ENCODE measurements at regions not wholly inside any gene's neighbourhood (a gene's known extent, or its start where the extent isn't known, plus 50 kb on each side); places are given as distances from the start of the nearest gene placed in this dataset.

DNA sequence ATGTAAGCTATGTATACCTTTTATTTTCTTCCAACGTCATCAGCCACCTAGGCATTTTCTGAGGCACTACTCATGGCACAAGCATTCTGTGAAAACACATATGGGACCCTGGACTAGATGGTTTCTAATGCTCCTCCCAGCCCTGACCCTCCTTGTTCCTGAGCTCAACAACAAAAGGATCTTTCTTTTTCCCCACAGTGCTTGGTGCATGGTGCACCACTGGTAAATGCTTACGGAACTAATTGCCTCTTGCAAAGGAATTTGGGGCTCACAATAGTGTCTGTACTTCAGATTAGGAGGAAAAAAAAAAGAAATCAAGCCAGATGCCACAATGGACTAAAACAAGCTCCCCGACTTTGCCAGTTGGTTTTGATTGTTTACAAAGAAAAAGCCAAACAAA is 390.5 kb downstream of the PLPP3 start:
- Histone ChIP-seq H3K4me1 (ENCODE audit: insufficient read depth) (peaks cover 19% of the 10 kb centered on the region), H3K4me2 (ENCODE audit: unreplicated experiment) (no peak overlapping the region), H2AFZ (no peak overlapping the region), H3K36me3 (ENCODE audit: low read depth) (no peaks in the 10 kb centered on the region), H3K9ac (no peak overlapping the region), H3K27me3 (replicated peaks; ENCODE audit: insufficient read depth) (no peaks in the 10 kb centered on the region), H3F3A (ENCODE audit: insufficient read depth) (peaks cover 18% of the 10 kb centered on the region), H4K20me1 (ENCODE audit: insufficient read depth) (no peaks in the 10 kb centered on the region), H3K4me3 (no peak overlapping the region), H3K9me2 (ENCODE audit: insufficient read depth) (no peaks in the 10 kb centered on the region), H3K79me2 (ENCODE audit: insufficient read depth) (no peaks in the 10 kb centered on the region), H3K9me3 (ENCODE audit: low read depth) (no peaks in the 10 kb centered on the region), H3K27ac (no peak overlapping the region)
- DNase-seq, result no peak
- WGBS, 2 experiments (ENCODE audit: low coverage in 1 of 2, low lambda C conversion rate in 2 of 2, missing lambda C conversion rate in 2 of 2), result 66 to 72% methylated on average over 3 of the region's 3 CpGs
- TF ChIP-seq EZH2phosphoT487 (IDR thresholded peaks at IDR 0.05; ENCODE audit: insufficient read depth, low read depth), result no peak
- no peak for TF ChIP-seq EZH2 (IDR thresholded peaks at IDR 0.05; ENCODE audit: insufficient read depth, poor library complexity, severe bottlenecking)
- in situ Hi-C loops (cut with MboI), result no loop called here

- H3K79me2 ChIP-seq (ENCODE audit: insufficient read depth), result no peaks in the 10 kb centered on the region
- no peak overlapping the region for H3K27ac ChIP-seq
- no peaks in the 10 kb centered on the region for H3K27me3 ChIP-seq (replicated peaks; ENCODE audit: insufficient read depth)
- H2AFZ ChIP-seq, result no peak overlapping the region
- H3K4me3 ChIP-seq, result no peak overlapping the region
- H3K4me1 ChIP-seq (ENCODE audit: insufficient read depth), result peaks cover 19% of the 10 kb centered on the region
- no peaks in the 10 kb centered on the region for H4K20me1 ChIP-seq (ENCODE audit: insufficient read depth)
- peaks cover 17% of the 10 kb centered on the region for H3F3A ChIP-seq (ENCODE audit: insufficient read depth)
- DNase-seq, result no peak
- in situ Hi-C loops (cut with MboI), result no loop called here
- no peaks in the 10 kb centered on the region for H3K9me2 ChIP-seq (ENCODE audit: insufficient read depth)
- WGBS, 2 experiments (ENCODE audit: low coverage in 1 of 2, low lambda C conversion rate in 2 of 2, missing lambda C conversion rate in 2 of 2), result 38 to 41% methylated on average over 3 of the region's 3 CpGs
- no peak overlapping the region for H3K4me2 ChIP-seq (ENCODE audit: unreplicated experiment)
- TF ChIP-seq EZH2 (IDR thresholded peaks at IDR 0.05; ENCODE audit: insufficient read depth, poor library complexity, severe bottlenecking) (no peak), EZH2phosphoT487 (IDR thresholded peaks at IDR 0.05; ENCODE audit: insufficient read depth, low read depth) (no peak)
- no peaks in the 10 kb centered on the region for H3K9me3 ChIP-seq (ENCODE audit: low read depth)
- no peaks in the 10 kb centered on the region for H3K36me3 ChIP-seq (ENCODE audit: low read depth)
- H3K9ac ChIP-seq, result no peak overlapping the region
These were observed 391.1 kb downstream of the PLPP3 start for GRCh38 chr1:56188221-56188620.

DNA sequence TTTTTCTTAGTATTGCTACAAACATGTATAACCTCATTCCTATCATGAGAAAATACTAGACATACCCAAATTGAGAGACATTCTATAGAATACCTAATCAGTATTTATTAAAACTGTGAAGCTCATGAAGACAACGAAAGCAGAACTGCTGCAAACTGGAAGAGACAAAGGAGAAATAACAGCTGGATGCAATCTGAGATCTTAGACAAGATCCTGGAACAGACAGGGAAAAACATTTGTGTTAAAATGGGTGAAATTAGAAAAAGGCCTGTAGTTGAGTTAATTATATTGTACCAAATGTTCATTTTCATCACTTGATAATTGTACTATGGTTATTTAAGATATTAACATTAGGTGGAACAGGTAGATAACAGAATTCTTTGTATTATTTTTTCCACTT is 392.0 kb downstream of the PLPP3 start:
- Histone ChIP-seq H3K27ac (no peak overlapping the region), H3K9me3 (ENCODE audit: low read depth) (no peaks in the 10 kb centered on the region), H4K20me1 (ENCODE audit: insufficient read depth) (no peaks in the 10 kb centered on the region), H3K27me3 (replicated peaks; ENCODE audit: insufficient read depth) (no peaks in the 10 kb centered on the region), H3K4me2 (ENCODE audit: unreplicated experiment) (no peak overlapping the region), H3K36me3 (ENCODE audit: low read depth) (no peaks in the 10 kb centered on the region), H2AFZ (no peak overlapping the region), H3K9me2 (ENCODE audit: insufficient read depth) (peaks cover 4% of the 10 kb centered on the region; the same call in 1 of the 2 replicates), H3K4me1 (ENCODE audit: insufficient read depth) (peaks cover 19% of the 10 kb centered on the region), H3K9ac (no peak overlapping the region), H3K79me2 (ENCODE audit: insufficient read depth) (no peaks in the 10 kb centered on the region), H3F3A (ENCODE audit: insufficient read depth) (peaks cover 17% of the 10 kb centered on the region), H3K4me3 (no peak overlapping the region)
- 35 to 50% methylated on average over 1 of the region's 1 CpG for WGBS, 2 experiments (ENCODE audit: low coverage in 1 of 2, low lambda C conversion rate in 2 of 2, missing lambda C conversion rate in 2 of 2)
- in situ Hi-C loops (cut with MboI), result no loop called here
- TF ChIP-seq EZH2phosphoT487 (IDR thresholded peaks at IDR 0.05; ENCODE audit: insufficient read depth, low read depth) (no peak), EZH2 (IDR thresholded peaks at IDR 0.05; ENCODE audit: insufficient read depth, poor library complexity, severe bottlenecking) (no peak)
- no peak for DNase-seq

DNA sequence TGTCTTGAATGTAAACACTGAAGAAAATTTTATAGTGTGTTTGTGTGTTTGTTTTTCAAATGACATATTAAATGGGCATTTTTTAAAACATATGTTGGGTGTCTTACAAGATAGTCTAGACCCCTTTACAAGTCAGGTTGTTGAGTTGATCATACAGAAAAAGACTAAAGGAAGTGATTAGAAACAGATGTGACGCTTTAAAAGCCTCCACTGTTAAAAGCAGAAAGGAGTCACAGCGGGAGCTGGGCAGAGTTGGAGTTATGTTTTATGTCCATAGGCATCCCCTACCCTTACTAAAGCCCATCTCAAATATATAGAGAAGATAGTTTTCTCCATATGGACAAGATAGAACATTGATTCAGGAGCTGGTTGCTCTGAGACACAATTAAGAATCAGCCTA is 393.9 kb downstream of the PLPP3 start:
- H3K27me3 ChIP-seq (replicated peaks; ENCODE audit: insufficient read depth), result no peaks in the 10 kb centered on the region
- no peaks in the 10 kb centered on the region for H3K79me2 ChIP-seq (ENCODE audit: insufficient read depth)
- TF ChIP-seq EZH2phosphoT487 (IDR thresholded peaks at IDR 0.05; ENCODE audit: insufficient read depth, low read depth), result no peak
- TF ChIP-seq EZH2 (IDR thresholded peaks at IDR 0.05; ENCODE audit: insufficient read depth, poor library complexity, severe bottlenecking), result no peak
- H3K4me2 ChIP-seq (ENCODE audit: unreplicated experiment), result no peak overlapping the region
- in situ Hi-C loops (cut with MboI), result no loop called here
- no peaks in the 10 kb centered on the region for H3K36me3 ChIP-seq (ENCODE audit: low read depth)
- H3K9ac ChIP-seq, result no peak overlapping the region
- H3F3A ChIP-seq (ENCODE audit: insufficient read depth), result peaks cover 4% of the 10 kb centered on the region; the same call in 1 of the 2 replicates
- H3K9me2 ChIP-seq (ENCODE audit: insufficient read depth), result peaks cover 4% of the 10 kb centered on the region; the same call in 1 of the 2 replicates
- DNase-seq, result no peak
- no peak overlapping the region for H3K4me3 ChIP-seq
- WGBS, 2 experiments (ENCODE audit: low coverage in 1 of 2, low lambda C conversion rate in 2 of 2, missing lambda C conversion rate in 2 of 2), result 96% methylated on average over 2 of the region's 2 CpGs
- no peak overlapping the region for H3K27ac ChIP-seq
- H4K20me1 ChIP-seq (ENCODE audit: insufficient read depth), result no peaks in the 10 kb centered on the region
- no peaks in the 10 kb centered on the region for H3K9me3 ChIP-seq (ENCODE audit: low read depth)
- no peak overlapping the region for H2AFZ ChIP-seq
- peaks cover 9% of the 10 kb centered on the region for H3K4me1 ChIP-seq (ENCODE audit: insufficient read depth)

DNA sequence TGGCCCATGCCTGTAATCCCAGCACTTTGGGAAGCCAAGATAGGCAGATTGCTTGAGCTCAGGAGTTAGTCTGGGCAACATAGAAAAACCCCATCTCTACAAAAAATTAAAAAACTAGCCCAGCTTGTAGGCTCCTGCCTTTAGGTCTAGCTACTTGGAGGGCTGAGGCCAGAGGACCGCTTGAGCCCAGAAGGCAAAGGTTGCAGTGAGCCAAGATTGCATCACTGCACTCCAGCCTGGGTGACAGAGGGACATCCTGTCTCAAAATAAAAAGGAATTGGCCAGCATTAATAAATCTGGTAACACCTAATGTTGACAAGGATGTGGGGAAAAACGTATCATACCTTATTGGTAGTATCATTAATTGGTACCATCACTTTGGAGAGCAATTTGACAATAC is 396.2 kb downstream of the PLPP3 start:
- no peaks in the 10 kb centered on the region for H4K20me1 ChIP-seq (ENCODE audit: insufficient read depth)
- H3K4me1 ChIP-seq (ENCODE audit: insufficient read depth), result 0 out of 2 replicates have a peak, but pooled peaks cover 9% of the 10 kb centered on the region
- H3K9ac ChIP-seq, result no peak overlapping the region
- peaks cover 4% of the 10 kb centered on the region; the same call in 1 of the 2 replicates for H3K9me2 ChIP-seq (ENCODE audit: insufficient read depth)
- H3K4me2 ChIP-seq (ENCODE audit: unreplicated experiment), result no peak overlapping the region
- no peak overlapping the region for H3K27ac ChIP-seq
- H3K9me3 ChIP-seq (ENCODE audit: low read depth), result no peaks in the 10 kb centered on the region
- no peak for DNase-seq
- H3K79me2 ChIP-seq (ENCODE audit: insufficient read depth), result no peaks in the 10 kb centered on the region
- H3K36me3 ChIP-seq (ENCODE audit: low read depth), result no peaks in the 10 kb centered on the region
- 81 to 86% methylated on average over 2 of the region's 2 CpGs for WGBS, 2 experiments (ENCODE audit: low coverage in 1 of 2, low lambda C conversion rate in 2 of 2, missing lambda C conversion rate in 2 of 2)
- H3K4me3 ChIP-seq, result no peak overlapping the region
- H2AFZ ChIP-seq, result no peak overlapping the region
- no peak for TF ChIP-seq EZH2phosphoT487 (IDR thresholded peaks at IDR 0.05; ENCODE audit: insufficient read depth, low read depth)
- TF ChIP-seq EZH2 (IDR thresholded peaks at IDR 0.05; ENCODE audit: insufficient read depth, poor library complexity, severe bottlenecking), result no peak
- H3F3A ChIP-seq (ENCODE audit: insufficient read depth), result no peaks in the 10 kb centered on the region
- in situ Hi-C loops (cut with MboI), result no loop called here
- H3K27me3 ChIP-seq (replicated peaks; ENCODE audit: insufficient read depth), result no peaks in the 10 kb centered on the region
